ENCODE measurements at regions not wholly inside any gene's neighbourhood (a gene's known extent, or its start where the extent isn't known, plus 50 kb on each side); places are given as distances from the start of the nearest gene placed in this dataset.
"Not testable (repeated sequence)": the region's sequence is repeated elsewhere in the genome, so short reads cannot be mapped to it uniquely, and the experiment has no call there.

- Histone ChIP-seq H3K9me3 (ENCODE audit: control insufficient read depth in 2 of 2, low read length in 2 of 2) (peaks cover 0 to 4% of the 10 kb centered on the region in 2 donors), H3K4me1 (ENCODE audit: control insufficient read depth, insufficient read depth, low read length) (no peaks in the 10 kb centered on the region), H3K27ac (ENCODE audit: low read length) (no peak overlapping the region), H3K4me3 (ENCODE audit: low read length in 2 of 2) (no peak overlapping the region), H3K36me3 (ENCODE audit: control insufficient read depth in 2 of 2, insufficient read depth in 2 of 2, low read length in 2 of 2) (no peaks in the 10 kb centered on the region), H3K27me3 (ENCODE audit: control insufficient read depth in 1 of 2, insufficient read depth in 2 of 2, low read length in 2 of 2) (no peaks in the 10 kb centered on the region), H3K9ac (ENCODE audit: low read length in 2 of 2) (no peak overlapping the region)
Measured at GRCh38 chr3:109656225-109656624, 318.9 kb upstream of the DPPA4 start.

GRCh38 chr3:109678600-109678999, 341.3 kb upstream of the DPPA4 start:
- H3K4me3 ChIP-seq (ENCODE audit: low read length in 2 of 2), result no peak overlapping the region
- no peaks in the 10 kb centered on the region for H3K27me3 ChIP-seq (ENCODE audit: control insufficient read depth in 1 of 2, insufficient read depth in 2 of 2, low read length in 2 of 2)

GRCh38 chr3:109679664-109680063, 342.3 kb upstream of the DPPA4 start:
- Histone ChIP-seq H3K4me3 (ENCODE audit: low read length in 2 of 2) (no peak overlapping the region), H3K9me3 (ENCODE audit: control insufficient read depth in 2 of 2, low read length in 2 of 2) (no peaks in the 10 kb centered on the region), H3K27ac (ENCODE audit: low read length) (no peak overlapping the region), H3K9ac (ENCODE audit: low read length in 2 of 2) (no peak overlapping the region), H3K4me1 (ENCODE audit: control insufficient read depth, insufficient read depth, low read length) (no peaks in the 10 kb centered on the region), H3K27me3 (ENCODE audit: control insufficient read depth in 1 of 2, insufficient read depth in 2 of 2, low read length in 2 of 2) (no peaks in the 10 kb centered on the region), H3K36me3 (ENCODE audit: control insufficient read depth in 2 of 2, insufficient read depth in 2 of 2, low read length in 2 of 2) (no peaks in the 10 kb centered on the region)

More at GRCh38 chr3:109678600-109678999, 341.3 kb upstream of the DPPA4 start:
- H3K9ac ChIP-seq (ENCODE audit: low read length in 2 of 2), result no peak overlapping the region
- no peak overlapping the region for H3K27ac ChIP-seq (ENCODE audit: low read length)
- H3K9me3 ChIP-seq (ENCODE audit: control insufficient read depth in 2 of 2, low read length in 2 of 2), result no peaks in the 10 kb centered on the region
- no peaks in the 10 kb centered on the region for H3K4me1 ChIP-seq (ENCODE audit: control insufficient read depth, insufficient read depth, low read length)
- no peaks in the 10 kb centered on the region for H3K36me3 ChIP-seq (ENCODE audit: control insufficient read depth in 2 of 2, insufficient read depth in 2 of 2, low read length in 2 of 2)

DNA sequence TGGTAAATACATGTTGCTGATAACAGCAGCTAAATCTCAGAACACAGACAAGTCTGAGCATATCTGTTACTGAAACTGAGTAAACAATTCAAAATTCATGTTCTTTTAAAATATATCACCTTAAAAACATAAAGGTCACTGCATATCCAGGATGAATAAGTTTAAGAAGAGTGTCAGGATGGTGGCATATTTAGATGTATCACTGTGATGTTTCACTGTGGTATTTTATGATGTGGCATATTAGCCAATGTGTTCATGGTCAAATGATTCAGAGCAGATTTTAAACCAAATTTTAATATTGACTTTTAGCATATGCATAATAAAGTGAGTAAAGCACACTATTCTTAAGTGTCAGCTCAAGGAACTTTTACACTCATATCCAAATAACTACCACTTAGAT, 346.4 kb upstream of the DPPA4 start:
- H3K27ac ChIP-seq (ENCODE audit: low read length), result peak overlapping the region; percentile 83
- no peak overlapping the region for H3K9ac ChIP-seq (ENCODE audit: low read length in 2 of 2)
- H3K9me3 ChIP-seq (ENCODE audit: control insufficient read depth in 2 of 2, low read length in 2 of 2), result no peaks in the 10 kb centered on the region
- H3K4me1 ChIP-seq (ENCODE audit: control insufficient read depth, insufficient read depth, low read length), result peaks cover 4% of the 10 kb centered on the region
- no peaks in the 10 kb centered on the region for H3K36me3 ChIP-seq (ENCODE audit: control insufficient read depth in 2 of 2, insufficient read depth in 2 of 2, low read length in 2 of 2)
- no peaks in the 10 kb centered on the region for H3K27me3 ChIP-seq (ENCODE audit: control insufficient read depth in 1 of 2, insufficient read depth in 2 of 2, low read length in 2 of 2)
- no peak overlapping the region for H3K4me3 ChIP-seq (ENCODE audit: low read length in 2 of 2)

- H3K4me3 ChIP-seq (ENCODE audit: low read length in 2 of 2), result no peak overlapping the region
Measured at GRCh38 chr3:109685084-109686079, 348.0 kb upstream of the DPPA4 start.

GRCh38 chr3:109687626-109688025, 350.3 kb upstream of the DPPA4 start:
- Histone ChIP-seq H3K36me3 (ENCODE audit: control insufficient read depth in 2 of 2, insufficient read depth in 2 of 2, low read length in 2 of 2) (no peaks in the 10 kb centered on the region), H3K9me3 (ENCODE audit: control insufficient read depth in 2 of 2, low read length in 2 of 2) (no peaks in the 10 kb centered on the region), H3K4me3 (ENCODE audit: low read length in 2 of 2) (no peak overlapping the region), H3K9ac (ENCODE audit: low read length in 2 of 2) (no peak overlapping the region), H3K4me1 (ENCODE audit: control insufficient read depth, insufficient read depth, low read length) (peaks cover 4% of the 10 kb centered on the region), H3K27ac (ENCODE audit: low read length) (no peak overlapping the region), H3K27me3 (ENCODE audit: control insufficient read depth in 1 of 2, insufficient read depth in 2 of 2, low read length in 2 of 2) (no peaks in the 10 kb centered on the region)

More at GRCh38 chr3:109685084-109686079, 348.0 kb upstream of the DPPA4 start:
- Histone ChIP-seq H3K27me3 (ENCODE audit: control insufficient read depth in 1 of 2, insufficient read depth in 2 of 2, low read length in 2 of 2) (no peaks in the 10 kb centered on the region), H3K9me3 (ENCODE audit: control insufficient read depth in 2 of 2, low read length in 2 of 2) (no peaks in the 10 kb centered on the region), H3K9ac (ENCODE audit: low read length in 2 of 2) (peak overlapping the region in 1 of 2 donors; percentile 50), H3K27ac (ENCODE audit: low read length) (peak overlapping the region; percentile 83), H3K36me3 (ENCODE audit: control insufficient read depth in 2 of 2, insufficient read depth in 2 of 2, low read length in 2 of 2) (no peaks in the 10 kb centered on the region), H3K4me1 (ENCODE audit: control insufficient read depth, insufficient read depth, low read length) (peaks cover 4% of the 10 kb centered on the region)

DNA sequence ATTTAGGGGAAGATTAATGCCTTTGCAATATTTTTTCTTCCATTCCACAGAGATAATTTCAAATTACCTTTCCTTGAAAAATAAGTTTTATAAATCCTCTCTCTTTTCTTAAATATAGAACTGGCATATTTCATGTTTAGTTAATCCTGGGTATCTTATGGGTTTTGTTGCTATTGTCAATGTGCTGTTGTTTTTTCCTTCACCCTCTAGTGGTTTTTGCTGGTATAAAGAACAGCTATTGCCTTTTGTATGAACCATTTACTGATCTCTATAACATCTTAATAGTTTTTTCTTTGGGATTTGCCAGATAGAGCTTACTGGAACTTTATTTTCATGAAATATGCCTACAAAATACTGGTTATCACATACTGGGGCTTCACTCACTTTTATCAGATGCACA, 359.6 kb upstream of the DPPA4 start:
- Histone ChIP-seq H3K36me3 (ENCODE audit: control insufficient read depth in 2 of 2, insufficient read depth in 2 of 2, low read length in 2 of 2) (no peaks in the 10 kb centered on the region), H3K27me3 (ENCODE audit: control insufficient read depth in 1 of 2, insufficient read depth in 2 of 2, low read length in 2 of 2) (no peaks in the 10 kb centered on the region), H3K4me1 (ENCODE audit: control insufficient read depth, insufficient read depth, low read length) (no peaks in the 10 kb centered on the region), H3K27ac (ENCODE audit: low read length) (no peak overlapping the region), H3K4me3 (ENCODE audit: low read length in 2 of 2) (no peak overlapping the region), H3K9ac (ENCODE audit: low read length in 2 of 2) (no peak overlapping the region), H3K9me3 (ENCODE audit: control insufficient read depth in 2 of 2, low read length in 2 of 2) (peaks cover 2 to 6% of the 10 kb centered on the region in 2 donors)

DNA sequence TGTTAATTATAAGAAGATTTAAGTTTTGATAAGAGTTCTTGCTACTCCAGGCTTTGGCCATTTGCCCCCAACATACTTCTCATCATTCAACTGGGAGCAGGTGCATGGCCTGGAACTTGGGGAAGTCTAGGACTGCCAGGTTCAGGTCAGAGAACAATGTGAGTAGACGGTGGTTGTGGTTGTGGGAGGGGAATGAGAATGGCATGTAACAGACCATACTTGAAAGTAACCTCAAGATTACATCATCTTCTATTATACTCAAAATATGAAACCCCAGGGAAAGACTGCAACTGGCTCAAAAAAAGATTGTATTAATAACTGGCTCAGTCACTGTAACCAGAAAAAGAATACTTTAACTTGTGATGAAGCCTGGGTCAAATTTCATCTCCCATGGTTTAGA, 364.9 kb upstream of the DPPA4 start:
- no peaks in the 10 kb centered on the region for H3K4me1 ChIP-seq (ENCODE audit: control insufficient read depth, insufficient read depth, low read length)
- H3K36me3 ChIP-seq (ENCODE audit: control insufficient read depth in 2 of 2, insufficient read depth in 2 of 2, low read length in 2 of 2), result no peaks in the 10 kb centered on the region
- H3K27ac ChIP-seq (ENCODE audit: low read length), result no peak overlapping the region
- no peaks in the 10 kb centered on the region for H3K9me3 ChIP-seq (ENCODE audit: control insufficient read depth in 2 of 2, low read length in 2 of 2)
- no peak overlapping the region for H3K4me3 ChIP-seq (ENCODE audit: low read length in 2 of 2)
- H3K27me3 ChIP-seq (ENCODE audit: control insufficient read depth in 1 of 2, insufficient read depth in 2 of 2, low read length in 2 of 2), result no peaks in the 10 kb centered on the region
- no peak overlapping the region for H3K9ac ChIP-seq (ENCODE audit: low read length in 2 of 2)

DNA sequence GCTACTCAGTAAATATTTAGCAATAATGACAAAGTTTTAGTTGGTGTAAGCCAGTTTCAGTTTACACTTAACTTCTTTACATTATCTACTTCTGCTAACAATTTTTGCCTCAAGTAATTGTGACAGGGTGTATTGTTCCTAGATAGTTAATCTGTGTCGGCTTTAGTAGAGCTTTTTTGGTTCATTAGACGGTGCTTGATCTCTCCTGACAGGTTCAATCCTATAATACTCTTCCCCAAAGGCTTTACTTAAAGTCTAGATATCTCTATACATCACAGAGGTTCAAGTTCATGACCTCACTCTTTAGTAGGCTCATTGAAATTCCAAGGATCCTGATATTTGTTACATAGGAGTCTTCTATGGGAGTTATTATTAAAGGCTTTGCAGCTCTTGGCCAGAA, 365.6 kb upstream of the DPPA4 start:
- no peak overlapping the region for H3K9ac ChIP-seq (ENCODE audit: low read length in 2 of 2)
- no peaks in the 10 kb centered on the region for H3K4me1 ChIP-seq (ENCODE audit: control insufficient read depth, insufficient read depth, low read length)
- H3K4me3 ChIP-seq (ENCODE audit: low read length in 2 of 2), result no peak overlapping the region
- H3K9me3 ChIP-seq (ENCODE audit: control insufficient read depth in 2 of 2, low read length in 2 of 2), result no peaks in the 10 kb centered on the region
- no peaks in the 10 kb centered on the region for H3K36me3 ChIP-seq (ENCODE audit: control insufficient read depth in 2 of 2, insufficient read depth in 2 of 2, low read length in 2 of 2)
- H3K27ac ChIP-seq (ENCODE audit: low read length), result no peak overlapping the region
- no peaks in the 10 kb centered on the region for H3K27me3 ChIP-seq (ENCODE audit: control insufficient read depth in 1 of 2, insufficient read depth in 2 of 2, low read length in 2 of 2)

GRCh38 chr3:109705133-109705532, 367.8 kb upstream of the DPPA4 start:
- H3K36me3 ChIP-seq (ENCODE audit: control insufficient read depth in 2 of 2, insufficient read depth in 2 of 2, low read length in 2 of 2); H3K4me3 ChIP-seq (ENCODE audit: low read length in 2 of 2); H3K27ac ChIP-seq (ENCODE audit: low read length); H3K27me3 ChIP-seq (ENCODE audit: control insufficient read depth in 1 of 2, insufficient read depth in 2 of 2, low read length in 2 of 2); H3K9me3 ChIP-seq (ENCODE audit: control insufficient read depth in 2 of 2, low read length in 2 of 2); H3K4me1 ChIP-seq (ENCODE audit: control insufficient read depth, insufficient read depth, low read length); H3K9ac ChIP-seq (ENCODE audit: low read length in 2 of 2): not testable (repeated sequence)

DNA sequence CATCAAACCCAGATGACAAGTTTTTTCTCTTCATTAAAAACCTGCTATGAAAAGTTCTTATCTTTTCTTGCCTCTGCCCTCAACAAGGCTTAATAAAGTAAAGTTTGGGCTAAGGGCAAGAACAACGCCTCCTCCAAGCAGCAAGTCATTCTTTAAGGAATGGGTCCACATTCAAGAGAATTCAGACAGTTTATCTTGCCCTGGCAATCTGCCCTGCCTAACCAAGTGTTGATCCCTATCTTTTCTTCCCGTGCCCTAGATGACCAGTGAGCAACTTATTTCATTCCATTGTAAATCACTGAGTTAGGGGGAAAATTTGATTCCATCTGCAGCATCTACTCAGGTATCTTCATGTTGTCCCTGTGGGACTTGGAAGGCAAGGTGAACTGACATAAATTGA, 370.3 kb upstream of the DPPA4 start:
- H3K4me1 ChIP-seq (ENCODE audit: control insufficient read depth, insufficient read depth, low read length), result no peaks in the 10 kb centered on the region

More for the DNA sequence above, 370.3 kb upstream of the DPPA4 start:
- Histone ChIP-seq H3K4me3 (ENCODE audit: low read length in 2 of 2) (no peak overlapping the region), H3K36me3 (ENCODE audit: control insufficient read depth in 2 of 2, insufficient read depth in 2 of 2, low read length in 2 of 2) (no peaks in the 10 kb centered on the region), H3K9me3 (ENCODE audit: control insufficient read depth in 2 of 2, low read length in 2 of 2) (no peaks in the 10 kb centered on the region), H3K9ac (ENCODE audit: low read length in 2 of 2) (no peak overlapping the region), H3K27me3 (ENCODE audit: control insufficient read depth in 1 of 2, insufficient read depth in 2 of 2, low read length in 2 of 2) (no peaks in the 10 kb centered on the region), H3K27ac (ENCODE audit: low read length) (no peak overlapping the region)

All from stomach smooth muscle (tissue), 2 donors.